ENCODE measurements at regions not wholly inside any gene's neighbourhood (a gene's known extent, or its start where the extent isn't known, plus 50 kb on each side); places are given as distances from the start of the nearest gene placed in this dataset.
A peak's percentile ranks its signal among the peaks of the same experiment; 100 is the strongest.
"Not testable (repeated sequence)": the region's sequence is repeated elsewhere in the genome, so short reads cannot be mapped to it uniquely, and the experiment has no call there.

- peak; percentile 95 for DNase-seq
Observed at GRCh38 chr21:28516991-28517592, 475.6 kb downstream of the LTN1 start.

- no peak for DNase-seq
Observed at GRCh38 chr21:28516021-28516420, 476.7 kb downstream of the LTN1 start.

- DNase-seq: no peak
Observed at GRCh38 chr21:28513428-28513827, 479.2 kb downstream of the LTN1 start.

- no peak for DNase-seq
Observed at GRCh38 chr21:28509031-28509430, 483.6 kb downstream of the LTN1 start.

GRCh38 chr21:28508126-28508525 lies 484.6 kb downstream of the LTN1 start:
- no peak for DNase-seq

GRCh38 chr21:28496517-28496916 lies 496.2 kb downstream of the LTN1 start:
- no peak for DNase-seq

GRCh38 chr21:28492127-28492526 lies 500.6 kb downstream of the LTN1 start:
- DNase-seq: no peak

- DNase-seq: no peak
Observed at GRCh38 chr21:28489821-28490350, 502.8 kb downstream of the LTN1 start.

GRCh38 chr21:28489162-28489561 lies 503.5 kb downstream of the LTN1 start:
- DNase-seq: no peak

- DNase-seq: no peak
Observed at GRCh38 chr21:28487455-28488070, 505.1 kb downstream of the LTN1 start.

- DNase-seq: no peak
Observed at GRCh38 chr21:28485301-28486022, 507.2 kb downstream of the LTN1 start.

- no peak for DNase-seq
Observed at GRCh38 chr21:28483301-28484035, 509.2 kb downstream of the LTN1 start.

- DNase-seq: no peak
Observed at GRCh38 chr21:28482657-28483056, 510.0 kb downstream of the LTN1 start.

- DNase-seq: no peak
Observed at GRCh38 chr21:28480470-28480869, 512.2 kb downstream of the LTN1 start.

- DNase-seq: no peak
Observed at GRCh38 chr21:28473530-28474220, 519.0 kb downstream of the LTN1 start.

- not testable (repeated sequence) for DNase-seq
Observed at GRCh38 chr21:28472543-28472942, 520.1 kb downstream of the LTN1 start.

- DNase-seq: no peak
Observed at GRCh38 chr21:28464988-28465387, 527.7 kb downstream of the LTN1 start.

- DNase-seq: no peak
Observed at GRCh38 chr21:28464095-28464494, 528.6 kb downstream of the LTN1 start.

GRCh38 chr21:28459193-28459592 lies 533.5 kb downstream of the LTN1 start:
- no peak for DNase-seq

- DNase-seq: no peak
Observed at GRCh38 chr21:28458446-28458845, 534.2 kb downstream of the LTN1 start.

- no peak for DNase-seq
Observed at GRCh38 chr21:28455253-28455600, 537.5 kb downstream of the LTN1 start.

- DNase-seq: no peak
Observed at GRCh38 chr21:28454564-28455252, 538.0 kb downstream of the LTN1 start.

Data from NCI-H524 treated with DMSO at 0.1 percent for 48 hours (cell line).